ENCODE measurements at regions not wholly inside any gene's neighbourhood (a gene's known extent, or its start where the extent isn't known, plus 50 kb on each side); places are given as distances from the start of the nearest gene placed in this dataset.

- peaks cover 26% of the 10 kb centered on the region for H3K4me1 Mint-ChIP-seq
- H3K27me3 ChIP-seq (ENCODE audit: control insufficient read depth, insufficient read depth, low read length, poor library complexity, severe bottlenecking), result no peaks in the 10 kb centered on the region
- no peak for TF ChIP-seq CTCF (conservative IDR thresholded peaks at IDR 0.05)
- no peak overlapping the region for H3K4me3 ChIP-seq (ENCODE audit: low read length)
- H3K9me3 Mint-ChIP-seq, result peaks cover 13% of the 10 kb centered on the region
- no peak overlapping the region for H3K9ac ChIP-seq (ENCODE audit: extremely low read depth, low read length, poor library complexity, severe bottlenecking)
- no peak for DNase-seq
- 92 to 94% methylated on average over 4 of the region's 4 CpGs for WGBS, 2 experiments (ENCODE audit: insufficient coverage in 1 of 2, insufficient read length in 1 of 2)
- H3K4me1 ChIP-seq (ENCODE audit: control insufficient read depth, insufficient read depth, low read length), result peaks cover 9% of the 10 kb centered on the region
- peaks cover 13% of the 10 kb centered on the region for H3K36me3 Mint-ChIP-seq (ENCODE audit: low read depth)
- H3K27ac ChIP-seq (ENCODE audit: low read depth, low read length), result no peak overlapping the region
- H3K9me3 ChIP-seq (ENCODE audit: control insufficient read depth, low read length), result peaks cover 17% of the 10 kb centered on the region
- H3K36me3 ChIP-seq (ENCODE audit: control insufficient read depth, insufficient read depth, low read length), result no peaks in the 10 kb centered on the region
- H3K27me3 Mint-ChIP-seq (ENCODE audit: insufficient read depth), result no peaks in the 10 kb centered on the region
- H3K27ac Mint-ChIP-seq, result no peak overlapping the region
- no peak overlapping the region for H3K4me3 Mint-ChIP-seq
These were observed 1926.3 kb upstream of the WWC1 start for GRCh38 chr5:166365164-166365563.

- TF ChIP-seq CTCF (conservative IDR thresholded peaks at IDR 0.05), result peak; percentile 32
- WGBS, 2 experiments (ENCODE audit: insufficient coverage in 1 of 2, insufficient read length in 1 of 2), result 94 to 100% methylated on average over 1 of the region's 1 CpG
- peaks cover 9% of the 10 kb centered on the region for H3K4me1 ChIP-seq (ENCODE audit: control insufficient read depth, insufficient read depth, low read length)
- DNase-seq, result no peak
- H3K4me3 Mint-ChIP-seq, result peak overlapping the region; percentile 7
- no peaks in the 10 kb centered on the region for H3K36me3 ChIP-seq (ENCODE audit: control insufficient read depth, insufficient read depth, low read length)
- peaks cover 2% of the 10 kb centered on the region for H3K27me3 Mint-ChIP-seq (ENCODE audit: insufficient read depth)
- H3K27ac Mint-ChIP-seq, result no peak overlapping the region
- no peaks in the 10 kb centered on the region for H3K27me3 ChIP-seq (ENCODE audit: control insufficient read depth, insufficient read depth, low read length, poor library complexity, severe bottlenecking)
- no peak overlapping the region for H3K4me3 ChIP-seq (ENCODE audit: low read length)
- H3K4me1 Mint-ChIP-seq, result peaks cover 36% of the 10 kb centered on the region
- peaks cover 6% of the 10 kb centered on the region for H3K9me3 Mint-ChIP-seq
- H3K9ac ChIP-seq (ENCODE audit: extremely low read depth, low read length, poor library complexity, severe bottlenecking), result no peak overlapping the region
- H3K36me3 Mint-ChIP-seq (ENCODE audit: low read depth), result peaks cover 6% of the 10 kb centered on the region
- H3K27ac ChIP-seq (ENCODE audit: low read depth, low read length), result no peak overlapping the region
- H3K9me3 ChIP-seq (ENCODE audit: control insufficient read depth, low read length), result peaks cover 6% of the 10 kb centered on the region
These were observed 1924.1 kb upstream of the WWC1 start for GRCh38 chr5:166367391-166367790.

GRCh38 chr5:166369346-166369745 is 1922.1 kb upstream of the WWC1 start:
- Mint-ChIP-seq H3K27me3 (ENCODE audit: insufficient read depth) (peaks cover 6% of the 10 kb centered on the region), H3K9me3 (no peaks in the 10 kb centered on the region), H3K4me3 (peak overlapping the region; percentile 41), H3K27ac (peak overlapping the region; percentile 79), H3K4me1 (peaks cover 36% of the 10 kb centered on the region), H3K36me3 (ENCODE audit: low read depth) (no peaks in the 10 kb centered on the region)
- Histone ChIP-seq H3K36me3 (ENCODE audit: control insufficient read depth, insufficient read depth, low read length) (no peaks in the 10 kb centered on the region), H3K27ac (ENCODE audit: low read depth, low read length) (no peak overlapping the region), H3K4me1 (ENCODE audit: control insufficient read depth, insufficient read depth, low read length) (peaks cover 9% of the 10 kb centered on the region), H3K27me3 (ENCODE audit: control insufficient read depth, insufficient read depth, low read length, poor library complexity, severe bottlenecking) (no peaks in the 10 kb centered on the region), H3K9me3 (ENCODE audit: control insufficient read depth, low read length) (no peaks in the 10 kb centered on the region), H3K4me3 (ENCODE audit: low read length) (peak overlapping the region; percentile 58), H3K9ac (ENCODE audit: extremely low read depth, low read length, poor library complexity, severe bottlenecking) (peak overlapping the region; percentile 13)
- 33 to 86% methylated on average over 1 to 2 of the region's 2 CpGs for WGBS, 2 experiments (ENCODE audit: insufficient coverage in 1 of 2, insufficient read length in 1 of 2)
- no peak for TF ChIP-seq CTCF (conservative IDR thresholded peaks at IDR 0.05)
- no peak for DNase-seq

Measured in endodermal cell (in vitro differentiated cells).